ENCODE measurements at regions not wholly inside any gene's neighbourhood (a gene's known extent, or its start where the extent isn't known, plus 50 kb on each side); places are given as distances from the start of the nearest gene placed in this dataset.

DNA sequence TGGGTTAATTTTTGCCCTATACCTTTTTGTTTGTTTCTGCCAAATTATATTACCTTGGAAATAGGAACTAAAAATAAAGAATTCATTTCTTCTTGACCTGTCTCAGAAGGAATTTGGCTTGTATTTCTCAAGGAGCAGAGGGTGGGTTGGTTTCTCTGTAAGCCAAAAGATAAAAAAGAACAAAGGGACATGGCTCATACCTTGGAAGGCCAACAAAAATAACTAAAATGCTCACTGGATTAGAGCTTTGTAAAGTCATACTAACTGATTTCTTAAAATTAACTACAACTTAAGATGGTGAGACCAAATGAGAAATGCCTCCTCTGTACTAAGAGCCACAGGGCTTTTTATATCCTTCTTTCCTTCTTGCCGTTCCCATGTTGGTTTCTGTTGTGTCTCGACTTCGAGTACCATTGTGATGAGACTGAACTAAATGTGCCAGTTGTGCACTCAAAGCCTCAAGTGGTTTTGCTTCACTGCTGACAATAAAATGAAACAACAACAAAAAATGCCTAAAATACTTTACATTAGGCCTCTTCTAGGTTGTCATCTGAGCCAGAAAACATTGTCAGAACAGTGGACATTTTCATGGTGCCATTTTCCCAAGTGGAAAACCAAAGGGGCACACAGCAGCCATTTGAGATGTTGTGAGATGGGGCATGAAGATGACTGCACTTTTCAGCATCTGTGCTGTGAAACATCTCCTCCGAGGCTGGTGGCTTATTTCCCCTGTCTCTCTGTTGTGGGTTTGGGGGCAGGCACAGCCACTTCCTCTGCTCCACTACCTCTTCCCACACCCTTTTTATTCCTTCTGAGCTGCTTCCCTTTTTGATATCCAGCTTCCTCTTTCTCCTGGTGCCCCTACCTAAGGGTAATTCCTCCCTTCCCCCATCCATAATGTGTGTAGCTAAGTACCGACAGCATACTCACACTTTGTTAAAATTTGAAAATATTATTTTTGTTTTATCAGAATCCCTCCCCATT lies 51.8 kb upstream of the AGR3 start:
- WGBS, 2 donors: 39 to 42% methylated on average over 5 of the region's 5 CpGs
- Histone ChIP-seq H3K9me3 (no peaks in the 10 kb centered on the region), H3K27ac (peak overlapping the region; percentile 85 to 90 (median 88)), H3K4me1 (peaks cover 33 to 36% of the 10 kb centered on the region in 2 donors), H3K36me3 (no peaks in the 10 kb centered on the region), H3K4me3 (replicated peaks in 1 of 3) (no peak overlapping the region), H3K27me3 (no peaks in the 10 kb centered on the region)
- intact Hi-C loops (cut with DNase I): no loop called here
- TF ChIP-seq, protein P1, sequence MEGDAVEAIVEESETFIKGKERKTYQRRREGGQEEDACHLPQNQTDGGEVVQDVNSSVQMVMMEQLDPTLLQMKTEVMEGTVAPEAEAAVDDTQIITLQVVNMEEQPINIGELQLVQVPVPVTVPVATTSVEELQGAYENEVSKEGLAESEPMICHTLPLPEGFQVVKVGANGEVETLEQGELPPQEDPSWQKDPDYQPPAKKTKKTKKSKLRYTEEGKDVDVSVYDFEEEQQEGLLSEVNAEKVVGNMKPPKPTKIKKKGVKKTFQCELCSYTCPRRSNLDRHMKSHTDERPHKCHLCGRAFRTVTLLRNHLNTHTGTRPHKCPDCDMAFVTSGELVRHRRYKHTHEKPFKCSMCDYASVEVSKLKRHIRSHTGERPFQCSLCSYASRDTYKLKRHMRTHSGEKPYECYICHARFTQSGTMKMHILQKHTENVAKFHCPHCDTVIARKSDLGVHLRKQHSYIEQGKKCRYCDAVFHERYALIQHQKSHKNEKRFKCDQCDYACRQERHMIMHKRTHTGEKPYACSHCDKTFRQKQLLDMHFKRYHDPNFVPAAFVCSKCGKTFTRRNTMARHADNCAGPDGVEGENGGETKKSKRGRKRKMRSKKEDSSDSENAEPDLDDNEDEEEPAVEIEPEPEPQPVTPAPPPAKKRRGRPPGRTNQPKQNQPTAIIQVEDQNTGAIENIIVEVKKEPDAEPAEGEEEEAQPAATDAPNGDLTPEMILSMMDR (IDR thresholded peaks at IDR 0.05): no peak
- TF ChIP-seq POLR2A (IDR thresholded peaks at IDR 0.05): peak in 1 of 2 donors; percentile 30
- peak; percentile 62 to 64 for DNase-seq

DNA sequence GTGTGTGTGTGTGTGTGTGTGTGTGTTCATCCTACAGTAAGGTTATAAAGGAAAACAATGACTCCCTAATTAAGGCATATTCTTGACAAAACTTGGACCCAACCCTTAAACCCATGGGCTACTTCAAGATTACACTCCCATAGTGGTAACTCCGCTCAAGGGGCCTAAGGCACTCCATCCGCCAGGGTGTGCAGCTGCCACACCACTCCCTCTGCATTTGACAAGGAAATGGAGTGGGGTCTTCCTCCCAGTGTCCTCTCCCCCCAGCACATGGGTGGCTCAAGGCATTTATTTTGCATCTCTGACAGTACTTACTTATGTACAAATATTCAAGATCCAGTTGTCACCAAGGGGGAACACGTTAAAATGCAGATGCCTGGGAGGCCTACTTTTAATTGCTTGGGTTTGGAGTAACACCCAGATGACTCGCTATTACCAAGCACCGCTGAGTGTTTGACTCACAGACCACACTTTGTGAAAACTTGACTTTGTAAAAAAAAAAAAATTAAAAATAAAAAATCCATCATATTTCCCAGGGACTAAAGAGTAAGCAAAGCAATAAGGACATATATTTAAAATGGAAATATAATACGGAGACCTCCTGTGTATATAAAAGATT lies 53.0 kb upstream of the AGR3 start:
- peak in 1 of 2 donors; percentile 12 for DNase-seq
- peak overlapping the region in 2 of 3 donors; percentile 48 to 88 for H3K27ac ChIP-seq
- WGBS, 2 donors: 88 to 95% methylated on average over 6 of the region's 6 CpGs
- no peaks in the 10 kb centered on the region for H3K9me3 ChIP-seq
- intact Hi-C loops (cut with DNase I): no loop called here
- H3K4me1 ChIP-seq: peaks cover 33 to 36% of the 10 kb centered on the region in 2 donors
- no peak overlapping the region for H3K4me3 ChIP-seq (replicated peaks in 1 of 3)
- H3K36me3 ChIP-seq: no peaks in the 10 kb centered on the region
- TF ChIP-seq POLR2A (IDR thresholded peaks at IDR 0.05): no peak
- TF ChIP-seq, protein P1 (IDR thresholded peaks at IDR 0.05): no peak
- no peaks in the 10 kb centered on the region for H3K27me3 ChIP-seq

DNA sequence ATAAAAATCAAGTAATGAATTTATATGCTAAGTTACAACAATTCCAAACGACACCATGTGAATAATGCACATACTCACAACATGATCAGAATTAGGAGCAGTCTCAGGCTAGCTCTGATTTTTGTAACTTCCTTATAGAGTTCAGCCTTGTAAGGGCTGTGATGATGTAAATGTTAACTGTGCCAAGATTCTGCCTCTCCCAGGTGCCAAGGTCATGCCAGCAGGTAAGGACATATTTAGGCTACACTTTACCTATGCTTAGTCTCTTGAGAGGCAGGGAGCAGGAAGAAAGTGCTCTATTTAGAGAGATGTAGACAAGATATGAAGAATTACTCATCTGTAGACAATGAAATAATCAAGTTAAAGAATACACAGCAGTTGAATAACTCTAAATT lies 53.6 kb upstream of the AGR3 start:
- H3K27me3 ChIP-seq: no peaks in the 10 kb centered on the region
- no peak overlapping the region for H3K4me3 ChIP-seq (replicated peaks in 1 of 3)
- H3K27ac ChIP-seq: peak overlapping the region in 2 of 3 donors; percentile 13 to 48
- intact Hi-C loops (cut with DNase I): no loop called here
- no peaks in the 10 kb centered on the region for H3K36me3 ChIP-seq
- WGBS, 2 donors: 91 to 96% methylated on average over 1 of the region's 1 CpG
- no peak for DNase-seq
- TF ChIP-seq, protein P1 (IDR thresholded peaks at IDR 0.05): no peak
- no peak for TF ChIP-seq POLR2A (IDR thresholded peaks at IDR 0.05)
- no peaks in the 10 kb centered on the region for H3K9me3 ChIP-seq
- peaks cover 33 to 36% of the 10 kb centered on the region in 2 donors for H3K4me1 ChIP-seq

DNA sequence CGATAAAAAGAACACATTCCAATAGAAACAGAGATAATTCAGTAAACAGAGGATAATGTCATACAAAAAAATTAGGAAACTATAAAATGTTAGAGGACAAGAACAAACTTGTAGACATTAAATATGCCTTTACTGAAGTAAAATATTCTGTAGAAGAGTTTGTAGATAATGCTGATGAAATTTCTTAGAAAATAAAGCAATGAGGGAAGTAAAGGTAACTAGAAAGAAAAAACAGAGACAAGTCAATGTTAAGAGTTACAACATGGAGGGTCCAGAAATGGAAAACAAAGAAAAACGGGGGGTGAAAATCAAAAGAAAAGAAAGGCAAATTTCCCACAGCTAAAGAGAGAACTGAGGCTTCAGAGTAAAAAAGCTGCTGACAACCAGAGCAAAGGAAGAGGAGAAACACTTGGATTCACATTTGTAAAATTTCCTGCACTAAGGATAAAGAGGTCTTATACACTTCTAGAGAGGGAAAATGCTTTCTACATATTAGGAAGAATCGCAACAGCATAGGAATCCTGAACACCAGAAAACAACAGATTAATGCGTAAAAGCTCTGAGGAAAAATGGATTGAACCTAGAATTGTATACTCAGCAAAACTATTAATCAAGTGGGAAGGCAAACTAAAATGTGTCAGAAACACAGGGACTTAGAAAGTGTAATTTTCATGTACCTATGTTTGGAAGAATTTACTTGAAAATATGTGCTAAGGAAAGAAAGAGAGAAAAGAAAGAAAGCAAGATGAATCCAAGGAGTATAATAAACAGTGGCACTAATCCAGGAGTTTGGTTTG lies 55.0 kb upstream of the AGR3 start:
- no peak for TF ChIP-seq POLR2A (IDR thresholded peaks at IDR 0.05)
- TF ChIP-seq, protein P1 (IDR thresholded peaks at IDR 0.05): no peak
- Histone ChIP-seq H3K27ac (no peak overlapping the region), H3K27me3 (no peaks in the 10 kb centered on the region), H3K36me3 (no peaks in the 10 kb centered on the region), H3K4me1 (peaks cover 31 to 40% of the 10 kb centered on the region in 2 donors), H3K4me3 (replicated peaks in 1 of 3) (no peak overlapping the region), H3K9me3 (no peaks in the 10 kb centered on the region)
- no peak for DNase-seq
- intact Hi-C loops (cut with DNase I): no loop called here
- WGBS, 2 donors: 93 to 96% methylated on average over 4 of the region's 4 CpGs

Measured in thyroid gland (tissue), 4 donors.